GM21515 (cell line): ENCODE measurements at regions not wholly inside any gene's neighbourhood (a gene's known extent, or its start where the extent isn't known, plus 50 kb on each side); places are given as distances from the start of the nearest gene placed in this dataset.
"Not testable (repeated sequence)": the region's sequence is repeated elsewhere in the genome, so short reads cannot be mapped to it uniquely, and the experiment has no call there.

Source experiments
- ATAC-seq: cut with Tn5 transposase; IDR thresholded peaks from one replicate; pipeline ENCODE4 v1.9.1; 2021; ENCODE audit not compliant: unreplicated experiment

- ATAC-seq = no peak
Observed at GRCh38 chr3:94314218-94314883, 251.5 kb downstream of the NSUN3 start.

GRCh38 chr3:94317017-94317416 lies 254.2 kb downstream of the NSUN3 start:
- no peak for ATAC-seq

GRCh38 chr3:94323596-94323995 lies 260.7 kb downstream of the NSUN3 start:
- ATAC-seq = no peak

GRCh38 chr3:94331831-94332230 lies 269.0 kb downstream of the NSUN3 start:
- no peak for ATAC-seq

GRCh38 chr3:94336046-94336753 lies 273.3 kb downstream of the NSUN3 start:
- ATAC-seq = no peak

GRCh38 chr3:94345101-94345500 lies 282.2 kb downstream of the NSUN3 start:
- no peak for ATAC-seq

GRCh38 chr3:94349310-94349878 lies 286.5 kb downstream of the NSUN3 start:
- ATAC-seq = no peak

- ATAC-seq = no peak
Observed at GRCh38 chr3:94356581-94356980, 293.7 kb downstream of the NSUN3 start.

- no peak for ATAC-seq
Observed at GRCh38 chr3:94359996-94360395, 297.1 kb downstream of the NSUN3 start.

GRCh38 chr3:94360987-94361386 lies 298.1 kb downstream of the NSUN3 start:
- ATAC-seq = no peak

- ATAC-seq = no peak
Observed at GRCh38 chr3:94362393-94362792, 299.5 kb downstream of the NSUN3 start.

- no peak for ATAC-seq
Observed at GRCh38 chr3:94365006-94365405, 302.1 kb downstream of the NSUN3 start.

- ATAC-seq = no peak
Observed at GRCh38 chr3:94372026-94372425, 309.2 kb downstream of the NSUN3 start.

GRCh38 chr3:94373456-94373855 lies 310.6 kb downstream of the NSUN3 start:
- ATAC-seq = no peak

GRCh38 chr3:94374439-94375161 lies 311.7 kb downstream of the NSUN3 start:
- no peak for ATAC-seq

- not testable (repeated sequence) for ATAC-seq
Observed at GRCh38 chr3:94377123-94377696, 314.3 kb downstream of the NSUN3 start.

GRCh38 chr3:94377863-94378262 lies 315.0 kb downstream of the NSUN3 start:
- ATAC-seq = not testable (repeated sequence)

- ATAC-seq = no peak
Observed at GRCh38 chr3:94378322-94378721, 315.5 kb downstream of the NSUN3 start.

- no peak for ATAC-seq
Observed at GRCh38 chr3:94379264-94379663, 316.4 kb downstream of the NSUN3 start.

- no peak for ATAC-seq
Observed at GRCh38 chr3:94394885-94395284, 332.0 kb downstream of the NSUN3 start.

GRCh38 chr3:94395851-94396250 lies 333.0 kb downstream of the NSUN3 start:
- no peak for ATAC-seq
